Mesodermal cell (in vitro differentiated cells): ENCODE measurements at regions not wholly inside any gene's neighbourhood (a gene's known extent, or its start where the extent isn't known, plus 50 kb on each side); places are given as distances from the start of the nearest gene placed in this dataset.

Experiments used
- H3K27ac ChIP-seq: 2 replicates; pipeline ENCODE4 v1.7.0; 2013; ENCODE audit warnings: mild to moderate bottlenecking, low read depth, low read length, moderate library complexity; ENCODE audit not compliant: severe bottlenecking
- H3K36me3 ChIP-seq: 2 replicates; pipeline ENCODE4 v1.7.1; 2013; ENCODE audit warnings: mild to moderate bottlenecking, low read length, moderate library complexity; ENCODE audit not compliant: control insufficient read depth, insufficient read depth
- H3K4me1 ChIP-seq: one replicate; pipeline ENCODE4 v1.7.1; 2013; ENCODE audit warnings: mild to moderate bottlenecking, low read length; ENCODE audit not compliant: insufficient read depth, control insufficient read depth, poor library complexity, severe bottlenecking
- H3K4me3 ChIP-seq: 2 replicates; pipeline ENCODE4 v1.7.0; 2013; ENCODE audit warnings: low read length, control low read depth, mild to moderate bottlenecking; ENCODE audit not compliant: insufficient read depth, poor library complexity, severe bottlenecking; ENCODE audit errors: extremely low read depth
- H3K9me3 ChIP-seq: 2 replicates; pipeline ENCODE4 v1.7.1; 2013; ENCODE audit warnings: mild to moderate bottlenecking, low read length, moderate library complexity; ENCODE audit not compliant: control insufficient read depth
- WGBS, 2 experiments: methylation state at CpG; one replicate each; pipeline ENCODE4 v1.1.5; 2013; ENCODE audit warnings: missing lambda C conversion rate in 2 of 2; ENCODE audit not compliant: insufficient coverage in 2 of 2; 5-methylcytosine and 5-hydroxymethylcytosine counted together

GRCh38 chr11:95599959-95600586, 189.5 kb downstream of the FAM76B start:
- peaks cover 16% of the 10 kb centered on the region for H3K4me1 ChIP-seq
- 100% methylated on average over 1 of the region's 2 CpGs; no CpG with 5 or more reads in 1 of the 2 experiments for WGBS, 2 experiments
- no peaks in the 10 kb centered on the region for H3K36me3 ChIP-seq
- H3K4me3 ChIP-seq, result no peak overlapping the region
- no peaks in the 10 kb centered on the region for H3K9me3 ChIP-seq
- H3K27ac ChIP-seq, result no peak overlapping the region

DNA sequence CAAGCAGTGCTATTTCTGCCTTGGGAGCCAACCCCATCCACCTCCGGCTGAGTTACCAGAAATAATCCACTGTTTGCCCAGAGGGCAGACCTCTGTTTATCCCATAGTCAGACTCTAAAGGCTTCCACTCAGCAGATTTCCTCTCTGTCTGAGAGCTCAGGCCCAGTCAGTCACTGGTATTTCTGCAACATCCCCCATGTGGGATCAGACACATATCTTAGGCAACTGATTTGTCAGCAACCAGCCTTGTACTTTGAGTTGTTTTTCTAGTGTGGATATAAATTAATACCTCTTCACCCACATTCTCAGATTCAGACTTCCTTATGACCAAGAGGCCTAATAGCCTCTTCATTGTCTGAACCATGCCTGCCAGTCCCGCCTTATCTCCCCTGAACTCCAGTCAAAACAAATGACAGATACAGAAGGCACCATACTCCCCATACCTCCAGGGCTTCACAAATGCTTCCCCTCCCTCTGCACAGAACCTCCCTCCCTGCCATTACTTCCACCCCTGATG, 193.6 kb downstream of the FAM76B start:
- peaks cover 21% of the 10 kb centered on the region for H3K4me1 ChIP-seq
- H3K9me3 ChIP-seq, result no peaks in the 10 kb centered on the region
- WGBS, 2 experiments, result 86 to 87% methylated on average over 2 of the region's 2 CpGs
- peak overlapping the region; percentile 65 for H3K27ac ChIP-seq
- no peak overlapping the region for H3K4me3 ChIP-seq
- H3K36me3 ChIP-seq, result no peaks in the 10 kb centered on the region

DNA sequence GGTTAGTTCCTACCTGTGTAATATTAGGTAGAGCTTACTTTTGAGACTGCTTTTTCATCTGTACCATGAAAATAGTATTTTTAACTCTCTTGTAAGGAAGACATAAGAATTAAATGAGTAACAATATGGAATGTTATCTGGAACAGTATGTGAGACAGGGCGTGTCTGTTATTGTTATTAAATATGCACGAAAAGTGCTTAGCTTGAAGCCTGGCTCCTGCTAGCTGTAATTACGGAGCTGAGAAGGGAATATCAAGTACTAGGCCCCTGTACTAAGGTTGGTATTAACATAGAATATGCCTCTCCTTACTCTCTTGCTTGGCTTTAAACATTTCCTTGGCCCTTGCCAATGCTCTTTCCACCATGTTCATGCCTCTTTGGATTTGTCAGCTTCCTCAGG, 194.0 kb downstream of the FAM76B start:
- Histone ChIP-seq H3K4me1 (peaks cover 21% of the 10 kb centered on the region), H3K36me3 (no peaks in the 10 kb centered on the region), H3K27ac (peak overlapping the region; percentile 65), H3K9me3 (no peaks in the 10 kb centered on the region), H3K4me3 (no peak overlapping the region)
- 75 to 100% methylated on average over 2 to 3 of the region's 3 CpGs for WGBS, 2 experiments

DNA sequence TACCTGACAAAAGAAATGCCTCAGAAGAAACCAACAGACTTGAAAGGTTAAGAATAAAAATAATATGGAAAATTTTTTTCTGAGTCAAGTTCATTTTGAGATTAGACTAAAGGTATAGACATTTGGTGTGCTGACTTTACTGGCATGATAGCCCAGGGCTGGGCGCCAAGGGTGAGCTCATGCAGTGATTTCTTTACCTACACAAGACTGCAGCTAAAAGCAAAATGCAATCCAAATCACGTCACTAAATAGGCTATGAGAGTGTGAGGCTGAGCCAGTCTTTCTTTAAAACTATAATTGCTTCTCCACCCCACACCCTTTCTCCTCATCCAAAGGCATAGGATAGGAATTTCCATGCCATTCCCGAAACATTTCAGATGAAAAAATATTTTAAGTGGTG, 196.5 kb downstream of the FAM76B start:
- no peak overlapping the region for H3K4me3 ChIP-seq
- peaks cover 21% of the 10 kb centered on the region for H3K4me1 ChIP-seq
- H3K36me3 ChIP-seq, result no peaks in the 10 kb centered on the region
- no peaks in the 10 kb centered on the region for H3K9me3 ChIP-seq
- WGBS, 2 experiments, result no CpG with 5 or more reads among the region's 3 CpGs
- H3K27ac ChIP-seq, result no peak overlapping the region

- H3K36me3 ChIP-seq, result no peaks in the 10 kb centered on the region
- WGBS, 2 experiments, result 25 to 52% methylated on average over 2 to 4 of the region's 4 CpGs
- peaks cover 21% of the 10 kb centered on the region for H3K4me1 ChIP-seq
- peak overlapping the region; percentile 25 for H3K27ac ChIP-seq
- H3K9me3 ChIP-seq, result no peaks in the 10 kb centered on the region
- no peak overlapping the region for H3K4me3 ChIP-seq
Measured at GRCh38 chr11:95592471-95592870, 197.1 kb downstream of the FAM76B start.

GRCh38 chr11:95589893-95590612, 199.5 kb downstream of the FAM76B start:
- Histone ChIP-seq H3K9me3 (no peaks in the 10 kb centered on the region), H3K27ac (no peak overlapping the region), H3K4me3 (no peak overlapping the region), H3K36me3 (no peaks in the 10 kb centered on the region), H3K4me1 (peaks cover 9% of the 10 kb centered on the region)
- 93 to 96% methylated on average over 7 to 9 of the region's 10 CpGs for WGBS, 2 experiments

DNA sequence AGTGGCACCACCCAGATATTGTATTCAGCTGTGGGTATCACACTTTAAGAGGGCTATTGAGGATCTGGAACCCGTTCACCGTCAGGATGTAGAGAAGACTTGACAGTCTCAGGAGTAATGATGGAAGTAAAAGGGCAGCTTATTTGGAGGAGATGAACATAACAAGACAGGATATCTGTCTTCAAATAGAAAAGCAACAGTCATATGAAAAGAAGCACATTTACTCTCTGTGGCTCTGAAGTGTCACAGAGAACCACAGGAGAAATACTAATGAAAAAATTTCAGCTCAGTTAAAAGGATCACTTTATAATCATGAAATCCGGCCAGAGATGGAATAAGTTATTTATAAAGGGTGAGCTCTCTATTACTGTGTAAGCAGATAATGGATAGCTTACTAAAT, 200.8 kb downstream of the FAM76B start:
- peaks cover 9% of the 10 kb centered on the region for H3K4me1 ChIP-seq
- no peak overlapping the region for H3K4me3 ChIP-seq
- H3K9me3 ChIP-seq, result no peaks in the 10 kb centered on the region
- H3K27ac ChIP-seq, result no peak overlapping the region
- no peaks in the 10 kb centered on the region for H3K36me3 ChIP-seq
- 100% methylated on average over 2 of the region's 3 CpGs; no CpG with 5 or more reads in 1 of the 2 experiments for WGBS, 2 experiments

DNA sequence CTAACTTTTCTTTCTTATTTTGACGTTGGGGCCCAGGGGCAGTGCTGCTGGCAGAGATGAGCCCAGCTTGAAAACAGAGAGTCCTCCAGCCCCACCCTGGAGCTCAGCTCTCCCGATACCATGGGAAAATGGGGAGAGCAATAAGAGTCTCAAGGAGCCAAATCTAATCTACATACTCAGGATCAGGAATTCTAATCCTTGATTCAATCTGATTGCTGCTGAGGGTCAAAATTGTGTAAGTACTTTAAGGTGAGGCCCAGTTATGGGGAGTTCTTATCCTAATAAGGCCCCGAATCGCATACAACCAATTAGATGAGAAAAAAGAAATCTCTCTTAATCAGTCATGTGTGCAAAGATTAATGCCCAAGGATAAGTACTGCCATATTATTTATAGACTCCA, 202.9 kb downstream of the FAM76B start:
- no peak overlapping the region for H3K4me3 ChIP-seq
- WGBS, 2 experiments, result 83% methylated on average over 1 of the region's 4 CpGs; no CpG with 5 or more reads in 1 of the 2 experiments
- H3K9me3 ChIP-seq, result no peaks in the 10 kb centered on the region
- H3K4me1 ChIP-seq, result peaks cover 4% of the 10 kb centered on the region
- peak overlapping the region; percentile 38 for H3K27ac ChIP-seq
- no peaks in the 10 kb centered on the region for H3K36me3 ChIP-seq

DNA sequence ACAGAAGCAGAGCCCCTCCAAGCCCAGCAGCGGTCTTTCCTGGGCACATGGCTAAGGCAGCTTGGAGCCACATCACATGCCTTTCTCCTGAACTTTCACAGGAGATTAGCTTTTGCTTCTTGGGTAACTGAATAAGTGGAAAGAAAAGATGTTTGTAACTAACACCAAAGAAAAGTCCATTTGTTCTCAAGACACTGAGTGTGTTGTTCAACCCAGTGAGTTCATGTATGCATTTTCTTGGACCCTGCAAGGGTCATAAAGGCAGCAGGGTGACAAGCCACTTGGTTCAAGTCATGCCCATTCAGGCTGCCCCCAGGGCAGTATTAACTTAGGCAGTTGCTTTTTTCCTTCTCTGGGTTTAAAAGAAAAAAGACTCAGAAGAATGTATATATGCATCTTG, 203.4 kb downstream of the FAM76B start:
- H3K27ac ChIP-seq, result peak overlapping the region; percentile 38
- WGBS, 2 experiments, result no CpG with 5 or more reads among the region's 1 CpG
- no peaks in the 10 kb centered on the region for H3K9me3 ChIP-seq
- peaks cover 4% of the 10 kb centered on the region for H3K4me1 ChIP-seq
- no peaks in the 10 kb centered on the region for H3K36me3 ChIP-seq
- H3K4me3 ChIP-seq, result no peak overlapping the region

GRCh38 chr11:95585752-95586077, 203.9 kb downstream of the FAM76B start:
- H3K4me1 ChIP-seq, result peaks cover 4% of the 10 kb centered on the region
- H3K4me3 ChIP-seq, result no peak overlapping the region
- no peak overlapping the region for H3K27ac ChIP-seq
- H3K36me3 ChIP-seq, result no peaks in the 10 kb centered on the region
- WGBS, 2 experiments, result 0% methylated on average over 1 of the region's 4 CpGs; no CpG with 5 or more reads in 1 of the 2 experiments
- no peaks in the 10 kb centered on the region for H3K9me3 ChIP-seq
